Loucy (cell line): ENCODE measurements at regions not wholly inside any gene's neighbourhood (a gene's known extent, or its start where the extent isn't known, plus 50 kb on each side); places are given as distances from the start of the nearest gene placed in this dataset.

ENCODE experiments used
- H2AFZ ChIP-seq: fragments of 200-600 bp; sonication (generic); 2 replicates; pipeline ENCODE4 v1.6.0; 2016; ENCODE audit warnings: antibody characterized with exemption, mild to moderate bottlenecking, low read length, moderate library complexity
- H3F3A ChIP-seq: fragments of 200-600 bp; 2 replicates; pipeline ENCODE4 v1.6.0; 2016; ENCODE audit warnings: antibody characterized with exemption, low read depth, mild to moderate bottlenecking
- H3K27me3 ChIP-seq: fragments of 200-600 bp; sonication (generic); 2 replicates; pipeline ENCODE4 v1.6.1; 2014; ENCODE audit warnings: low read length, mild to moderate bottlenecking; ENCODE audit not compliant: insufficient read depth, poor library complexity, severe bottlenecking
- H3K36me3 ChIP-seq: fragments of 200-600 bp; sonication (generic); 2 replicates; pipeline ENCODE4 v1.6.1; 2016; ENCODE audit warnings: low read length; ENCODE audit not compliant: insufficient read depth
- H3K4me1 ChIP-seq: fragments of 200-600 bp; sonication (generic); 2 replicates; pipeline ENCODE4 v1.5.1; 2014; ENCODE audit warnings: low read length, mild to moderate bottlenecking; ENCODE audit not compliant: insufficient read depth, poor library complexity, severe bottlenecking
- H3K4me2 ChIP-seq: fragments of 200-600 bp; sonication (generic); 2 replicates; pipeline ENCODE4 v1.6.0; 2014; ENCODE audit warnings: antibody characterized with exemption, low read length, low read depth, mild to moderate bottlenecking; ENCODE audit not compliant: poor library complexity, severe bottlenecking
- H3K4me3 ChIP-seq: fragments of 200-600 bp; sonication (generic); 2 replicates; pipeline ENCODE4 v1.5.1; 2014; ENCODE audit warnings: low read length, mild to moderate bottlenecking, mixed read lengths; ENCODE audit not compliant: poor library complexity, severe bottlenecking
- H3K79me2 ChIP-seq: fragments of 200-600 bp; sonication (generic); 2 replicates; pipeline ENCODE4 v1.6.1; 2014; ENCODE audit warnings: low read length; ENCODE audit not compliant: insufficient read depth
- H3K9ac ChIP-seq: fragments of 200-600 bp; sonication (generic); 2 replicates; pipeline ENCODE4 v1.6.0; 2014; ENCODE audit warnings: mild to moderate bottlenecking, low read depth, low read length, moderate library complexity; ENCODE audit not compliant: poor library complexity, severe bottlenecking
- H3K9me2 ChIP-seq: fragments of 200-600 bp; sonication (generic); replicated peaks from 2 replicates; pipeline ENCODE4 v1.6.1; 2016; ENCODE audit warnings: low read depth, low read length, mixed read lengths
- H3K9me3 ChIP-seq: fragments of 200-600 bp; sonication (generic); 2 replicates; pipeline ENCODE4 v1.6.1; 2014; ENCODE audit warnings: mild to moderate bottlenecking, antibody characterized with exemption, low read length, low read depth; ENCODE audit not compliant: insufficient read depth
- H4K20me1 ChIP-seq: fragments of 200-600 bp; sonication (generic); 2 replicates; pipeline ENCODE4 v1.6.0; 2014; ENCODE audit warnings: antibody characterized with exemption, low read length, mild to moderate bottlenecking; ENCODE audit not compliant: insufficient read depth, poor library complexity, severe bottlenecking
- CTCF ChIP-seq: fragments of 200-600 bp; sonication (generic); conservative IDR thresholded peaks from 2 replicates; pipeline ENCODE4 v1.5.1; 2014; ENCODE audit warnings: mild to moderate bottlenecking, antibody characterized with exemption, low read length
- EZH2phosphoT487 ChIP-seq: fragments of 200-600 bp; IDR thresholded peaks from 2 replicates; pipeline ENCODE4 v1.6.1; 2018; ENCODE audit warnings: antibody characterized with exemption, mild to moderate bottlenecking, moderate library complexity, borderline replicate concordance

DNA sequence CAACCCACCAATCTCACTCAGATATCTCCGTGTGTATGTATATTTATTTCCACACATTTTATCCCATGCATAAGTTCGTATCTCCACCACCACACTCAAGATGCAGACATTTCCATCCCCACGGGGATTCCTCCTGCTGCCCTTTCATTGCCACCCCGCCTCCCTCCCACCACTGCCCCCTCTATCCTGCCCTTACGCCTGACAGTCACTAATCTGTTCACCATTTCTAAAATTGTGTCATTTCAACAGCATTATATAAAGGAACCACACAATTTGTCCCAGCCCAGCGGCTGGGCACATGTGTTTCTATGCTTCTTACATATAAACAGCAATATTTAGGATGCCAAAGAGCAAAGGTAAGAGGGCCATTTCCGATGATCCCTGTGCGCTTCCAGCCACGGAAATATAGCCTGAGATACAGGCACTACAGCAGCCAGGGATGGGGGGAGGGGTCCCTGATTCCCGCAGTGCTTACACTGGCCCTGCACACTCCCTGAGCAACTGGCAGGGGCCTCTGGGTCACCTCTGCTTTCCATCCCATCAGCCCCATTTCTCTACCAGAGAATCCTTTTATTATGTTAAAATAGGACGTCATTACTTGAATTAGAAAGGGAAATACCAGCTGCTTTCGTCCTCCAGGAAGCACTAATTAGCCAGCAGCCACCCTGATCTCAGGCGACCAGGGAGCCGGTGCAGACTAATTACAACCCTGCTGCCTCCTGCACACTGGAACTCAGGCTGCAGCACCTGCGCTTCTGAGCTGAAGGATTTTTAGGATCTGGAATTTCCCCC lies 372.0 kb upstream of the ATP10A start:
- TF ChIP-seq EZH2phosphoT487 (no peak), CTCF (no peak)
- no peak overlapping the region for H3K4me3 ChIP-seq

GRCh38 chr15:26232691-26233090 lies 369.6 kb upstream of the ATP10A start:
- no peak overlapping the region for H2AFZ ChIP-seq
- no peak overlapping the region for H3K4me2 ChIP-seq
- no peak overlapping the region for H3K4me3 ChIP-seq
- H3K79me2 ChIP-seq = no peaks in the 10 kb centered on the region
- no peaks in the 10 kb centered on the region for H3K36me3 ChIP-seq
- H3K9me3 ChIP-seq = peaks cover 3% of the 10 kb centered on the region; the same call in 1 of the 2 replicates
- no peaks in the 10 kb centered on the region for H3F3A ChIP-seq
- no peaks in the 10 kb centered on the region for H3K4me1 ChIP-seq
- no peaks in the 10 kb centered on the region for H3K9me2 ChIP-seq
- H4K20me1 ChIP-seq = no peaks in the 10 kb centered on the region
- TF ChIP-seq EZH2phosphoT487 = no peak
- no peak for TF ChIP-seq CTCF
- no peak overlapping the region for H3K9ac ChIP-seq
- H3K27me3 ChIP-seq = no peaks in the 10 kb centered on the region

More for the DNA sequence above, 372.0 kb upstream of the ATP10A start:
- Histone ChIP-seq H3K4me1 (no peaks in the 10 kb centered on the region), H3K9me2 (no peaks in the 10 kb centered on the region), H3F3A (no peaks in the 10 kb centered on the region), H2AFZ (no peak overlapping the region), H3K9ac (no peak overlapping the region), H3K27me3 (no peaks in the 10 kb centered on the region), H3K9me3 (no peaks in the 10 kb centered on the region), H3K36me3 (no peaks in the 10 kb centered on the region), H4K20me1 (no peaks in the 10 kb centered on the region), H3K79me2 (no peaks in the 10 kb centered on the region), H3K4me2 (no peak overlapping the region)

DNA sequence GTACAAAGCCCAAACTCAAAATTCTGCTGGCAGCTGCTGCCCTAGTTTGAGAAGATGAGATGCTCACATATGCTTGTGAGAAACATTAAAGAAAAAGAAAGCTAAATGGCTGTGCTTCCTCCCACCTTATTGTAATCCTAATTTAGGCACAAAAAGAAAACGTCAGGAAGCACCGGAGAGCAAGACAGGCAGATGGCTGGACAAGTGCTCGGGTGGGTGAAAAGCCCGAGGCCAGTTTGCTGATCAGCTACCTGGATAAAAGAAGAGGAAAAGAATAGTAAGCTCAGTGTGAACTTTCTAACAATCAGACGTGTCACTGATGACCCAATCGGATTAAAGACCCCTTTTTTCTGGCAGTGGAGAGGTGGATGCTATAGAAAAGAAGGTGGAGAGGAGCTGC lies 368.0 kb upstream of the ATP10A start:
- Histone ChIP-seq H3K79me2 (no peaks in the 10 kb centered on the region), H3K4me2 (no peak overlapping the region), H4K20me1 (no peaks in the 10 kb centered on the region), H3K27me3 (no peaks in the 10 kb centered on the region), H3K9ac (no peak overlapping the region), H3K4me1 (no peaks in the 10 kb centered on the region), H3K9me2 (no peaks in the 10 kb centered on the region), H3K4me3 (no peak overlapping the region), H3K36me3 (no peaks in the 10 kb centered on the region), H3F3A (no peaks in the 10 kb centered on the region), H2AFZ (no peak overlapping the region), H3K9me3 (peaks cover 3% of the 10 kb centered on the region; the same call in 1 of the 2 replicates)
- no peak for TF ChIP-seq CTCF
- no peak for TF ChIP-seq EZH2phosphoT487
